AG04449 (cell line): ENCODE measurements at regions not wholly inside any gene's neighbourhood (a gene's known extent, or its start where the extent isn't known, plus 50 kb on each side); places are given as distances from the start of the nearest gene placed in this dataset.

ENCODE experiments used
- CTCF ChIA-PET: fragments of 350-600 bp; formaldehyde crosslinking; extraction: SDS; loops from one replicate; lab custom pipeline; 2021; ENCODE audit warnings: antibody characterized with exemption; lab: Yijun Ruan, JAX
- POLR2A ChIA-PET: fragments of 400-600, 350-600 bp; formaldehyde crosslinking; extraction: SDS; loops from one replicate; lab custom pipeline; 2020; ENCODE audit warnings: antibody characterized with exemption, inconsistent platforms; lab: Yijun Ruan, JAX
- DNase-seq: peaks from one replicate; pipeline ENCODE4 v3.0.0-alpha.2; 2010; ENCODE audit warnings: low read depth, low spot score
- H3K4me3 ChIP-seq: 2 replicates; pipeline ENCODE4 v1.5.1; 2011; ENCODE audit warnings: low read depth, mild to moderate bottlenecking, control low read depth, low read length
- CTCF ChIP-seq: IDR thresholded peaks from one replicate; pipeline ENCODE4 v1.5.1; 2011; ENCODE audit warnings: mild to moderate bottlenecking, moderate library complexity, low read length, control low read depth, inconsistent platforms; ENCODE audit not compliant: insufficient read depth; ENCODE audit errors: missing control alignments

GRCh38 chr5:115433918-115434317 is 110.7 kb downstream of the FEM1C start:
- ChIA-PET CTCF (interaction anchor here (2.2 kb wide), 1 partner anchor 18 kb away, joined by 9 read pairs; no protein-coding TSS in a partner anchor), POLR2A (no interaction called here)
- no peak overlapping the region for H3K4me3 ChIP-seq
- TF ChIP-seq CTCF, result no peak
- DNase-seq, result no peak

- no peak for TF ChIP-seq CTCF
- ChIA-PET POLR2A (no interaction called here), CTCF (no interaction called here)
- H3K4me3 ChIP-seq, result no peak overlapping the region
- no peak for DNase-seq
Measured at GRCh38 chr5:115432691-115433090, 111.9 kb downstream of the FEM1C start.

- POLR2A ChIA-PET, result no interaction called here
- CTCF ChIA-PET, result interaction anchor here (1.2 to 1.3 kb wide), 2 partner anchors 56 to 187 kb away, joined by 3 read pairs; no protein-coding TSS in a partner anchor
- no peak for DNase-seq
- H3K4me3 ChIP-seq, result no peak overlapping the region
- no peak for TF ChIP-seq CTCF
Measured at GRCh38 chr5:115431116-115431515, 113.5 kb downstream of the FEM1C start.

- POLR2A ChIA-PET, result no interaction called here
- no peak for DNase-seq
Measured at GRCh38 chr5:115430374-115430773, 114.2 kb downstream of the FEM1C start.

DNA sequence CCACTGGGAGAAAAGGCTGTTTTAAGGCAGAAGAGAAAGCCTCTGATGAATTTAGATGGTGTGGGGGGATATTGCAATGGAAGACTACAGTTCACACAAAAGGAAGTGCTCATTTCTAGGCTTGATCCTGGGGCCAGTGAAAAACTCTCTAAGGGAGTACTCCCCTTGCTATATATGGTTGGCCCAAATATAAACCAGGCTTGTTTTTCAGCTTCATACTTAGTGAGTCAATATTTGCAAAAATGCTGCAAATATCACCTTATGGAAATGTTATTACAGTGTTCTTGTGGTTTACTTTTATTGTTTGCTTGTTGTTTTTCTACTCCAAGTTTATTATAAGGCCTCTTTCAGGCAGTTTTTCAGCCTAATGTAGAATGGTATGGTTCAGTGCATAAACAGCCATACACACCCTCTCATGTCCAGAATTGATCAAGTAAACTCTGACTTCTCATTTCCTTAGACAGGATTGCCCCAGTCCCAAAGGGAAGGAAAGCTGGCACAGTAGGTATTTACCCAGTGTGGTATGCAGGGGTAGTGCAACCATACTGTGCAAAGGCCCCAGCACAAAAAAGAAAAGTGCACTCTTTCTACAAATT is 115.1 kb downstream of the FEM1C start:
- no peak overlapping the region for H3K4me3 ChIP-seq
- TF ChIP-seq CTCF, result no peak
- ChIA-PET CTCF (interaction anchor here (1.3 kb wide), 1 partner anchor 55 kb away, joined by 3 read pairs; no protein-coding TSS in a partner anchor), POLR2A (no interaction called here)
- DNase-seq, result no peak

More at GRCh38 chr5:115430374-115430773, 114.2 kb downstream of the FEM1C start:
- no peak for TF ChIP-seq CTCF
- CTCF ChIA-PET, result interaction anchor here (1.3 kb wide), 1 partner anchor 56 kb away, joined by 3 read pairs; no protein-coding TSS in a partner anchor
- no peak overlapping the region for H3K4me3 ChIP-seq

DNA sequence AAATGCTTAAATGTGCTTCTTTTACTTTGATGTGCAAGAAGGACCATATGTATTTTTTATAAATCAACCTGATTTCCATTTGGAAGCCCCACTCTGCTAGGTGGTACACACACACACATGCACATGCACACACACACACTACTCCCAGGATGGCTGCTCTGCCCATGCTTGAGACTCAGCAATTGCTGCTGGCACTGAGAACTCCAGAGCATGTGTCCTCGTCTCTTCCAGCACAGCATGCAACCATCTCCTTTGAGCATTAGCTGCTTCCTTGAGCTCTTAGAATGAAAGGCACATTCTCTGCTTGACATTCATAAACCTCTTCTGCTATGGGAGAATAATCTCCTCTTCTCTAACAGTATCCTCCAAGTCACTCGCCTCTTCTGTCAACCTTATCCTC is 115.9 kb downstream of the FEM1C start:
- CTCF ChIA-PET, result no interaction called here
- no peak for TF ChIP-seq CTCF
- DNase-seq, result no peak
- no peak overlapping the region for H3K4me3 ChIP-seq
- POLR2A ChIA-PET, result no interaction called here
